ENCODE measurements at regions not wholly inside any gene's neighbourhood (a gene's known extent, or its start where the extent isn't known, plus 50 kb on each side); places are given as distances from the start of the nearest gene placed in this dataset.

GRCh38 chr1:234756066-234756774, 146.2 kb upstream of the IRF2BP2 start:
- Mint-ChIP-seq H3K4me1 (ENCODE audit: low read depth) (peaks cover 18% of the 10 kb centered on the region), H3K27ac (no peak overlapping the region), H3K4me3 (no peak overlapping the region), H3K27me3 (ENCODE audit: low read depth) (no peaks in the 10 kb centered on the region), H3K9me3 (no peaks in the 10 kb centered on the region), H3K36me3 (ENCODE audit: low read depth) (no peaks in the 10 kb centered on the region)
- DNase-seq: no peak
- CTCF ChIA-PET: interaction anchor here (0.9 to 1.2 kb wide), 2 partner anchors 8 to 15 kb away, joined by 3 read pairs; no protein-coding TSS in a partner anchor
- intact Hi-C loops (cut with micrococcal nuclease): no loop called here

- peaks cover 14% of the 10 kb centered on the region for H3K4me1 Mint-ChIP-seq (ENCODE audit: low read depth)
Measured at GRCh38 chr1:234755449-234755863, 145.5 kb upstream of the IRF2BP2 start.

DNA sequence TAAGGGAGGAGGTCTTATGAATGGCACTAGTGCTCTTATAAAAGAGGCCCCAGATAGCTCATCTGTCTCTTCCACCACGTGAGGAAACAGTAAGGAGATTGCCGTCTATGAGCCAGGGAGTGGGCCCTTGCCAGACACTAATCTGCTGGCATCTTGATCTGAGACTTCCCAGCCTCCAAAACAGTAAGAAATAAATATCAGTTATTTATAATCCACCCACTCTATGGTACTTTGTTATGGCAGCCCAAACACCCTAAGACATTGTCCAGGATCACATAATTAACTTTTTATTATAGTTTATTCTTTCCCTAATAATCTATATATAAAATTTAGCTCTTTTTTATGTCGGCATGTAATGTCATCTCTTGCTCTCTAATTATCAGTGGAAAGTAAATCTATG, 144.0 kb upstream of the IRF2BP2 start:
- Mint-ChIP-seq H3K27ac (no peak overlapping the region), H3K4me1 (ENCODE audit: low read depth) (peaks cover 4% of the 10 kb centered on the region), H3K36me3 (ENCODE audit: low read depth) (no peaks in the 10 kb centered on the region), H3K4me3 (no peak overlapping the region), H3K9me3 (no peaks in the 10 kb centered on the region), H3K27me3 (ENCODE audit: low read depth) (no peaks in the 10 kb centered on the region)
- no peak for DNase-seq
- CTCF ChIA-PET: interaction anchor here (1.3 to 1.8 kb wide), 2 partner anchors 9 to 14 kb away, joined by 4 to 8 read pairs; no protein-coding TSS in a partner anchor
- intact Hi-C loops (cut with micrococcal nuclease): no loop called here

More at GRCh38 chr1:234755449-234755863, 145.5 kb upstream of the IRF2BP2 start:
- intact Hi-C loops (cut with micrococcal nuclease): no loop called here
- H3K36me3 Mint-ChIP-seq (ENCODE audit: low read depth): no peaks in the 10 kb centered on the region
- no peak overlapping the region for H3K4me3 Mint-ChIP-seq
- no peaks in the 10 kb centered on the region for H3K27me3 Mint-ChIP-seq (ENCODE audit: low read depth)
- no peaks in the 10 kb centered on the region for H3K9me3 Mint-ChIP-seq
- no peak overlapping the region for H3K27ac Mint-ChIP-seq
- no peak for DNase-seq
- CTCF ChIA-PET: interaction anchor here (1.2 to 1.8 kb wide), 2 partner anchors 12 to 16 kb away, joined by 3 to 8 read pairs; no protein-coding TSS in a partner anchor

- H3K4me1 Mint-ChIP-seq (ENCODE audit: low read depth): no peaks in the 10 kb centered on the region
- intact Hi-C loops (cut with micrococcal nuclease): no loop called here
- no peaks in the 10 kb centered on the region for H3K9me3 Mint-ChIP-seq
- H3K4me3 Mint-ChIP-seq: no peak overlapping the region
- no peaks in the 10 kb centered on the region for H3K27me3 Mint-ChIP-seq (ENCODE audit: low read depth)
- H3K27ac Mint-ChIP-seq: no peak overlapping the region
- H3K36me3 Mint-ChIP-seq (ENCODE audit: low read depth): no peaks in the 10 kb centered on the region
- DNase-seq: no peak
- CTCF ChIA-PET: no interaction called here
Measured at GRCh38 chr1:234752927-234753326, 142.9 kb upstream of the IRF2BP2 start.

DNA sequence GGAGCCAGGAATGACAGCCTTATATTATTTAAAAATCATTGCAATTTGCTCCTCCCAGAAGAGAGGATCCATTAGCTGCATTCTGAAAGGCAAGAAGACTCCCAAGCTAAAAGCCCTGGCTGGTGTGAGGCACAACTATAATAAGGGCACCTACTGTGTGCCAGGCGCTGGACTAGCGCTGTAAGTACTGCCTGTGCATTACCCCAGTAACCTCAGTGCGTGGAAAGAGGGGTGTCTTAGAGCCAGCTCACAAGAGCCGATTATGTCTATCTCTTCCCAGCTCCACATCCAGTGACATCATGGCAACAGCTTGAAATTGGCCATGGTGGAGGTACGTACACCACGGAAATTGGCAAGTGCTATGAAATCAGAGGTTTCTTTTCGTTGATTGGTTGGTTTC, 141.7 kb upstream of the IRF2BP2 start:
- CTCF ChIA-PET: no interaction called here
- intact Hi-C loops (cut with micrococcal nuclease): no loop called here
- Mint-ChIP-seq H3K27ac (no peak overlapping the region), H3K27me3 (ENCODE audit: low read depth) (no peaks in the 10 kb centered on the region), H3K4me1 (ENCODE audit: low read depth) (no peaks in the 10 kb centered on the region), H3K4me3 (no peak overlapping the region), H3K36me3 (ENCODE audit: low read depth) (no peaks in the 10 kb centered on the region), H3K9me3 (no peaks in the 10 kb centered on the region)
- no peak for DNase-seq

GRCh38 chr1:234750922-234751627, 141.1 kb upstream of the IRF2BP2 start:
- CTCF ChIA-PET: no interaction called here
- no peak for DNase-seq
- Mint-ChIP-seq H3K4me1 (ENCODE audit: low read depth) (no peaks in the 10 kb centered on the region), H3K27me3 (ENCODE audit: low read depth) (no peaks in the 10 kb centered on the region), H3K27ac (no peak overlapping the region), H3K4me3 (no peak overlapping the region), H3K36me3 (ENCODE audit: low read depth) (no peaks in the 10 kb centered on the region), H3K9me3 (no peaks in the 10 kb centered on the region)
- intact Hi-C loops (cut with micrococcal nuclease): no loop called here

GRCh38 chr1:234748713-234749112, 138.7 kb upstream of the IRF2BP2 start:
- Mint-ChIP-seq H3K9me3 (no peaks in the 10 kb centered on the region), H3K27ac (no peak overlapping the region), H3K27me3 (ENCODE audit: low read depth) (no peaks in the 10 kb centered on the region), H3K4me1 (ENCODE audit: low read depth) (no peaks in the 10 kb centered on the region), H3K36me3 (ENCODE audit: low read depth) (no peaks in the 10 kb centered on the region), H3K4me3 (no peak overlapping the region)
- CTCF ChIA-PET: interaction anchor here (1.3 kb wide), 1 partner anchor 8 kb away, joined by 3 read pairs; no protein-coding TSS in a partner anchor
- no peak for DNase-seq
- intact Hi-C loops (cut with micrococcal nuclease): no loop called here

DNA sequence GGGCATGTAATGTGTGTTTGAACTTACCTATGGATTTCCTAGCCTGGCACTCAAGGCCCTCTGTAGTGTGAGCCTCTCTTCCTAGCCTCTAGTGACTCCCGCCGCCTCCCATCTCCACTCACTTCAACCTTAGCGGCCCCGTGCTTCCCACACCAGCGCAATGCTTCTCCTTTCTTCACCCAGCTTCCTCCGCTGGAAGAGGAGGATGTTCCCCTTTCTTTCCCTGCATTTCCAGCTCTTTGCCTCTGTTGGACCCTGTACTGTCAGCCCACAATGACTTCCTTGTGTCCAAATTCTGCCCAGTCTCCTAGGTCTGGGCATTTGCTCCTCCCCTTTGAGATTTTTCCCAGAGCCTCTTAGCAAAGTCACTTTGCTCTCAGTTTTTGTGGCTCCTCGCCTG, 138.1 kb upstream of the IRF2BP2 start:
- H3K4me1 Mint-ChIP-seq (ENCODE audit: low read depth): no peaks in the 10 kb centered on the region
- CTCF ChIA-PET: interaction anchor here (1.3 kb wide), 1 partner anchor 9 kb away, joined by 3 read pairs; no protein-coding TSS in a partner anchor
- no peaks in the 10 kb centered on the region for H3K36me3 Mint-ChIP-seq (ENCODE audit: low read depth)

GRCh38 chr1:234746798-234747196, 136.8 kb upstream of the IRF2BP2 start:
- intact Hi-C loops (cut with micrococcal nuclease): no loop called here
- CTCF ChIA-PET: no interaction called here
- Mint-ChIP-seq H3K4me1 (ENCODE audit: low read depth) (no peaks in the 10 kb centered on the region), H3K4me3 (no peak overlapping the region), H3K36me3 (ENCODE audit: low read depth) (no peaks in the 10 kb centered on the region), H3K9me3 (no peaks in the 10 kb centered on the region), H3K27ac (no peak overlapping the region), H3K27me3 (ENCODE audit: low read depth) (no peaks in the 10 kb centered on the region)
- no peak for DNase-seq

More for the DNA sequence above, 138.1 kb upstream of the IRF2BP2 start:
- Mint-ChIP-seq H3K27ac (no peak overlapping the region), H3K27me3 (ENCODE audit: low read depth) (no peaks in the 10 kb centered on the region), H3K4me3 (no peak overlapping the region), H3K9me3 (no peaks in the 10 kb centered on the region)
- intact Hi-C loops (cut with micrococcal nuclease): no loop called here
- DNase-seq: no peak

DNA sequence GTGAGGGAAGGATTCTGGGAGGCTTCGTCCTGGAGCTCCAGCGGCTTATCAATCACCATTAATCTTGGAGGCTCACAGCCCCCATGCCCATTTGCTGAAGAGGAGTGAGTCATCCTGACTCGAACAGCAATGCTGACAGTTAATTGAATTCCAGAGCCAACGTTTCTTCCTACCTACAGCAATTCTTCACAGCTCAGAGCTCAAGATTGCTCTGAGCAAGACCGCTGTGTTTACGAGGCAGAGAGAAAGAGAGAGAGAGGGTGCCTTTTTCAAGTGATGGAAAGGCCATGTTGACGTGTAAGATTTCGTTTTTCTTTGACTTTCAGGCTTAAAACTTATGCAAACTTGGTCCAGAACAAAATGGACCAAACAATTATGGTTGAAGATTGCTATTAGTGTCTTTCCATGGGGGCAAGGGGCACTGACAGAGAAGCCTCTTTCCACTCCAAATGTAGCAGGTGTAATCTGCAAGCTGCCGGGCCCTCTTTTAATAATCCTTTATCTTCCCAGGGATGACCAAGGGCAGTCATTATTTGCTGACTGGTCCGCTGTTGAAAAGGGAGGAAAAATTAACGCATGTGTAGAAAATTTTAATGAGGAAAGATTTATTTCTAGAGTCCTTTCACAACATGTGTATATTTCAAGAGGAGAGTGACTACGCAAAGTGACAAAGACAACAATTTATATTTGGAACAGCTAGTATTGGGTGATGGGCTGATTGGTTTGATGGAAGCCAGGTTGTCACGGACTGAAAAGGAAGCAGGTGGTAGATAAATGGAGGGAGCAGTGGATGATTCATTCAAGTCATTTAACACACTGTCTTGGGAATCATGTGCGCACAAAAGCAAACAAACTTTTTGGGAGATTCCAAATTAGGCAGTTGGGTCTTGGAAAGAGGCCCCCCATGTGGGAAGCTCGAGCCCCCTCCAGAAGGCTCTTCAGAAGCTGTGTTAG, 136.1 kb upstream of the IRF2BP2 start:
- Mint-ChIP-seq H3K27ac (no peak overlapping the region), H3K36me3 (ENCODE audit: low read depth) (no peaks in the 10 kb centered on the region), H3K4me1 (ENCODE audit: low read depth) (no peaks in the 10 kb centered on the region), H3K27me3 (ENCODE audit: low read depth) (no peaks in the 10 kb centered on the region), H3K9me3 (no peaks in the 10 kb centered on the region), H3K4me3 (no peak overlapping the region)
- intact Hi-C loops (cut with micrococcal nuclease): no loop called here
- CTCF ChIA-PET: no interaction called here
- no peak for DNase-seq

GRCh38 chr1:234745276-234745675, 135.3 kb upstream of the IRF2BP2 start:
- no peak overlapping the region for H3K4me3 Mint-ChIP-seq
- H3K9me3 Mint-ChIP-seq: no peaks in the 10 kb centered on the region
- intact Hi-C loops (cut with micrococcal nuclease): no loop called here
- DNase-seq: no peak
- H3K36me3 Mint-ChIP-seq (ENCODE audit: low read depth): no peaks in the 10 kb centered on the region
- H3K27ac Mint-ChIP-seq: no peak overlapping the region
- H3K27me3 Mint-ChIP-seq (ENCODE audit: low read depth): no peaks in the 10 kb centered on the region
- CTCF ChIA-PET: no interaction called here
- H3K4me1 Mint-ChIP-seq (ENCODE audit: low read depth): no peaks in the 10 kb centered on the region

Data from activated naive CD4-positive, alpha-beta T cell treated with anti-CD3 and anti-CD28 coated beads for 36 hours (primary cell).